HEK293T (cell line): ENCODE measurements at regions not wholly inside any gene's neighbourhood (a gene's known extent, or its start where the extent isn't known, plus 50 kb on each side); places are given as distances from the start of the nearest gene placed in this dataset.
"Not testable (repeated sequence)": the region's sequence is repeated elsewhere in the genome, so short reads cannot be mapped to it uniquely, and the experiment has no call there.

Experiments used
- ARNT ChIP-seq: fragments of 450-650 bp; IDR thresholded peaks from 2 replicates; pipeline ENCODE4 v1.6.1; 2017; ENCODE audit warnings: mild to moderate bottlenecking
- FOXA1 ChIP-seq: fragments of 450-650 bp; IDR thresholded peaks from 2 replicates; pipeline ENCODE4 v1.6.1; 2016; ENCODE audit warnings: mild to moderate bottlenecking
- FOXK2 ChIP-seq: fragments of 450-650 bp; IDR thresholded peaks from 2 replicates; pipeline ENCODE4 v1.6.1; 2016; ENCODE audit warnings: mild to moderate bottlenecking
- FOXM1 ChIP-seq: fragments of 450-650 bp; IDR thresholded peaks from 2 replicates; pipeline ENCODE4 v1.6.1; 2017; ENCODE audit warnings: mild to moderate bottlenecking, borderline replicate concordance
- NFRKB ChIP-seq: fragments of 450-650 bp; IDR thresholded peaks from 2 replicates; pipeline ENCODE4 v1.6.1; 2016; ENCODE audit warnings: mild to moderate bottlenecking, moderate library complexity
- SP1 ChIP-seq: fragments of 450-650 bp; IDR thresholded peaks from 2 replicates; pipeline ENCODE4 v1.6.1; 2017
- SUZ12 ChIP-seq: fragments of 450-650 bp; IDR thresholded peaks from 2 replicates; pipeline ENCODE4 v1.6.1; 2016; ENCODE audit warnings: mild to moderate bottlenecking
- TARDBP ChIP-seq: fragments of 450-650 bp; IDR thresholded peaks from 2 replicates; pipeline ENCODE4 v1.6.1; 2016
- ZNF384 ChIP-seq: fragments of 450-650 bp; IDR thresholded peaks from 2 replicates; pipeline ENCODE4 v1.6.1; 2016
- TF ChIP-seq, protein P1 (sequence below): fragments of 450-650 bp; IDR thresholded peaks from 2 replicates; pipeline ENCODE4 v1.6.1; 2016

DNA sequence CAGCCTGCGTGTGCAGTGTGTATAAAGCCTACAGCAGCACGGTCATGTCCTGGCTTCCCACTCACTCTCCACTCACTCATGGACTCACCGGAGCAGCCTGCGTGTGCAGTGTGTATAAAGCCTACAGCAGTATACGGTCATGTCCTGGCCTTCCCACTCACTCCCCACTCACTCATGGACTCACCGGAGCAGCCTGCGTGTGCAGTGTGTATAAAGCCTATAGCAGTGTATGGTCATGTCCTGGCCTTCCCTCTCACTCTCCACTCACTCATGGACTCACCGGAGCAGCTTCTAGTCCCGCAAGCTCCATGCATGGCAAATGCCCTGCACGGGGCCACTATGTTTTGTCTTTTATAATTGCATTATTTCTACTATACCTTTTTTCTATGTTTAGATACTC is 149.8 kb downstream of the DLL1 start:
- TF ChIP-seq ARNT, SP1, FOXM1, NFRKB, TARDBP, SUZ12, ZNF384, FOXA1, FOXK2: not testable (repeated sequence)
- TF ChIP-seq, protein P1, sequence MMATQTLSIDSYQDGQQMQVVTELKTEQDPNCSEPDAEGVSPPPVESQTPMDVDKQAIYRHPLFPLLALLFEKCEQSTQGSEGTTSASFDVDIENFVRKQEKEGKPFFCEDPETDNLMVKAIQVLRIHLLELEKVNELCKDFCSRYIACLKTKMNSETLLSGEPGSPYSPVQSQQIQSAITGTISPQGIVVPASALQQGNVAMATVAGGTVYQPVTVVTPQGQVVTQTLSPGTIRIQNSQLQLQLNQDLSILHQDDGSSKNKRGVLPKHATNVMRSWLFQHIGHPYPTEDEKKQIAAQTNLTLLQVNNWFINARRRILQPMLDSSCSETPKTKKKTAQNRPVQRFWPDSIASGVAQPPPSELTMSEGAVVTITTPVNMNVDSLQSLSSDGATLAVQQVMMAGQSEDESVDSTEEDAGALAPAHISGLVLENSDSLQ = not testable (repeated sequence)
